ENCODE measurements at regions not wholly inside any gene's neighbourhood (a gene's known extent, or its start where the extent isn't known, plus 50 kb on each side); places are given as distances from the start of the nearest gene placed in this dataset.

DNA sequence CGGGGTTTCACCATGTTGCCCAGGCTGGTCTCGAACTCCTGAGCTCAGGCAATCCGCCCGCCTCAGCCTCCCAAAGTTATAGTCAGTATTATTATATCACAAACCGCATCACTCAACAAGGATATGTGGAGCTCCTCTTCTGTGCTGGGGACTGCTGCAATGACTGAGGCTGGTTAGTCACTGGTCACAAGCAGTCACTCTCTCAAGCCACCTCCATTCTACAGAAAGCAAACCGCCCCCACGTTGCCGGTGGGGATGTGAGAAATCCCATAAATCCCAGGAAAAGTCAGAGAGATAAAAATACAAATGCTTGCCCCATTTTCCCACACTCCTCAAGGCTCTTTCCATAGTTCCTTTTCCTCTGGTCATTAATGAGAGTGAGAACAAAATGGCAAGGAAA lies 155.7 kb downstream of the ADSS2 start:
- BruUV-seq (replicated peaks), result no TSS peak
- Histone ChIP-seq H3K79me2 (ENCODE audit: control insufficient read depth, insufficient read depth, low read length) (no peaks in the 10 kb centered on the region), H3K4me2 (ENCODE audit: control insufficient read depth, insufficient read depth) (no peak overlapping the region), H3K4me1 (ENCODE audit: control insufficient read depth, insufficient read depth, low read length) (peaks cover 3% of the 10 kb centered on the region), H3K4me3 (no peak overlapping the region), H3K9ac (ENCODE audit: control insufficient read depth, insufficient read depth, low read length) (no peak overlapping the region), H3K27me3 (replicated peaks in 1 of 2; ENCODE audit: control insufficient read depth in 2 of 2, insufficient read depth in 2 of 2, low read length in 1 of 2) (no peaks in the 10 kb centered on the region), H4K20me1 (ENCODE audit: control insufficient read depth, insufficient read depth) (no peaks in the 10 kb centered on the region), H3K36me3 (ENCODE audit: control insufficient read depth in 2 of 2, insufficient read depth in 2 of 2, low read length in 1 of 2) (no peaks in the 10 kb centered on the region), H3K9me3 (replicated peaks; ENCODE audit: control insufficient read depth, insufficient read depth, low read length) (no peaks in the 10 kb centered on the region; the same call in 2 of the 3 replicates), H3K27ac (ENCODE audit: control insufficient read depth, insufficient read depth) (no peak overlapping the region), H2AFZ (ENCODE audit: control insufficient read depth, low read depth, low read length) (no peak overlapping the region)
- 89% methylated on average over 6 of the region's 8 CpGs for WGBS (ENCODE audit: insufficient coverage, insufficient replicate concordance, low lambda C conversion rate, missing lambda C conversion rate)
- CTCF ChIA-PET, result interaction anchor here (0.6 to 0.7 kb wide), 2 partner anchors 40 to 98 kb away, joined by 3 read pairs; no protein-coding TSS in a partner anchor
- TF ChIP-seq ETV6 (conservative IDR thresholded peaks at IDR 0.05 in 1 of 2, IDR thresholded peaks at IDR 0.05 in 1 of 2; ENCODE audit: borderline replicate concordance in 1 of 2, low read depth in 1 of 2) (no peak), POLR2AphosphoS5 (IDR thresholded peaks at IDR 0.05; ENCODE audit: low read length) (no peak), TARDBP (IDR thresholded peaks at IDR 0.05; ENCODE audit: borderline replicate concordance) (no peak), CHD2 (IDR thresholded peaks at IDR 0.05; ENCODE audit: borderline replicate concordance, low read depth, low read length) (no peak), SMC3 (IDR thresholded peaks at IDR 0.05; ENCODE audit: borderline replicate concordance, low read length) (no peak), MEF2B (IDR thresholded peaks at IDR 0.05; ENCODE audit: partially characterized antibody, poor library complexity, severe bottlenecking) (no peak), RAD51 (IDR thresholded peaks at IDR 0.05) (no peak), HDGF (IDR thresholded peaks at IDR 0.05) (no peak), JUNB (IDR thresholded peaks at IDR 0.05) (no peak)
- TF ChIP-seq, protein P1, sequence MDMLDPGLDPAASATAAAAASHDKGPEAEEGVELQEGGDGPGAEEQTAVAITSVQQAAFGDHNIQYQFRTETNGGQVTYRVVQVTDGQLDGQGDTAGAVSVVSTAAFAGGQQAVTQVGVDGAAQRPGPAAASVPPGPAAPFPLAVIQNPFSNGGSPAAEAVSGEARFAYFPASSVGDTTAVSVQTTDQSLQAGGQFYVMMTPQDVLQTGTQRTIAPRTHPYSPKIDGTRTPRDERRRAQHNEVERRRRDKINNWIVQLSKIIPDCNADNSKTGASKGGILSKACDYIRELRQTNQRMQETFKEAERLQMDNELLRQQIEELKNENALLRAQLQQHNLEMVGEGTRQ (IDR thresholded peaks at IDR 0.05; ENCODE audit: borderline replicate concordance, low read depth, low read length), result no peak
- SMC1A ChIA-PET (ENCODE audit: uncharacterized antibody, unreplicated experiment), result no interaction called here
- ATAC-seq (no peak), FAIRE-seq (no peak), DNase-seq (ENCODE audit: low read depth, low spot score) (no peak)
- POLR2A ChIA-PET, result no interaction called here
- intact Hi-C loops (cut with micrococcal nuclease; ENCODE audit: unreplicated experiment) (loop anchor here (5.0 kb wide), 2 partner anchors 156 to 244 kb away; partner anchors contain the start of genes ADSS2 and ZBTB18), in situ Hi-C loops (cut with MboI) (no loop called here)
- RAD21 ChIA-PET (ENCODE audit: unreplicated experiment), result interaction anchor here (0.6 kb wide), 2 partner anchors 169 to 400 kb away, joined by 3 to 4 read pairs; no protein-coding TSS in a partner anchor
